ENCODE measurements at regions not wholly inside any gene's neighbourhood (a gene's known extent, or its start where the extent isn't known, plus 50 kb on each side); places are given as distances from the start of the nearest gene placed in this dataset.

DNA sequence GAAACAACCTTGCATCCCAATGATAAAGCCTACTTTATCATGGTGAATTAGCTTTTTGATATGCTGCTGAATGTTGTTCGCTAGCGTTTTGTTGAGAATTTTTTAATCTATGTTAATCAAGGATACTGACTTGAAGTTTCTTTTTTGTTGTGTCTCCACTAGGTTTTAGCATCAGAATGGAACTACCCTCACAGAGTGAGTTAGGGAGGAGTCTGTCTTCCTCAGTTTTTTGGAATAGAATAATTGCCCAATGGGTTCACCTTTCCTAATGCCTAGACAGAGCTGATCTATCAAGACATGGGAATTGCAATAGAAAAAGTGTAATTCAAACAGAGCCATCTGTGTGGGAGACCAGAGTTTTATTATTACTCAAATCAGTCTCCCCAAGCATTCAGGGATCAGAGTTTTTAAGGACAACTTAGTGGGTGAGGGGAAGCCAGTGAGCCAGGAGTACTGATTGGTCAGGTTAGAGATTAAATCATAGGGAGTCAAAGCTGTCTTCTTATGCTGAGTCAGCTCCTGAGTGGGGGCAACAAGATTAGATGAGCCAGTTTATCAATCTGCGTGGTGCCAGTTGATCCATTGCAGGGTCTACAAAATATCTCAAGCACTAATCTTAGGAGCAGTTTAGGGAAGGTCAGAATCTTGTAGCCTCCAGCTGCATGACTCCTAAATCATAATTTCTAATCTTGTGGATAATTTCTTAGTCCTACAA lies 237.4 kb upstream of the PPP2R3A start (continued):
- TF ChIP-seq SNIP1 (IDR thresholded peaks at IDR 0.05; ENCODE audit: low read depth) (no peak), SRSF1 (IDR thresholded peaks at IDR 0.05; ENCODE audit: low read depth, low read length) (no peak), CBX8 (IDR thresholded peaks at IDR 0.05; ENCODE audit: borderline replicate concordance, extremely low read depth, low read depth, low read length, poor library complexity, severe bottlenecking) (no peak), KLF1 (tag; IDR thresholded peaks at IDR 0.05) (no peak)

DNA sequence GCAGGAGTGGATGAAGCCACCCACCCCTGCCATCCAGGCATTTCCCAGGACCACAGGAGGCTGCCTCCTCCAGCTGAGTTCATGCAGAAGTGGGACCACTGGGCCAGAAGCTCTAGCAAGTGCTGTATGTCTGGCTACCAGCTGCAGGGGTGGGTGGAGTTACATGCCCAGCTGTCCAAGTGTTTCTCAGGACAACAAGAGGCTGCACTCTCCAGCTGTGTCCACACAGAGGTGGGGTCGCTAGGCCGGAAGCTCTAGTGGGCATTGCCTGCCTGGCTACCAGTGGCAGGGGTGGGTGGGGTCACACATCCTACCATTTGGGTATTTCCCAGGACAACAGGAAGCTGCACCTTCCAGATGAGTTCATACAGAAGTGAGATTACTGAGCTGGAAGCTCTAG lies 234.0 kb upstream of the PPP2R3A start:
- H3K27me3 ChIP-seq (ENCODE audit: control insufficient read depth in 2 of 2, insufficient read depth in 2 of 2, low read length in 2 of 2) = no peaks in the 10 kb centered on the region
- H3K79me2 ChIP-seq (ENCODE audit: control insufficient read depth, insufficient read depth, low read length) = no peaks in the 10 kb centered on the region
- no peaks in the 10 kb centered on the region for H3K36me3 ChIP-seq (ENCODE audit: control insufficient read depth, insufficient read depth, low read length)
- no peak overlapping the region for H3K4me2 ChIP-seq (ENCODE audit: insufficient read depth, low read length)
- H3K4me1 ChIP-seq (replicated peaks in 1 of 2; ENCODE audit: control insufficient read depth in 2 of 2, insufficient read depth in 2 of 2, low read length in 2 of 2) = no peaks in the 10 kb centered on the region
- ATAC-seq (no peak), DNase-seq (ENCODE audit: extremely low read depth in 1 of 4, low spot score in 3 of 4) (no peak), FAIRE-seq (no peak)
- H3K27ac ChIP-seq (ENCODE audit: extremely low read depth, low read depth, low read length) = no peak overlapping the region
- H3K9ac ChIP-seq (ENCODE audit: insufficient read depth in 1 of 2, low read depth in 2 of 2, low read length in 2 of 2) = no peak overlapping the region
- in situ Hi-C loops (cut with MboI) (no loop called here), intact Hi-C loops (cut with micrococcal nuclease) (no loop called here)
- CTCF ChIA-PET (ENCODE audit: low intra/inter-chr PET ratio) = no interaction called here
- 6% methylated on average over 2 of the region's 2 CpGs for WGBS (ENCODE audit: insufficient coverage, low coverage, missing lambda C conversion rate)
- H3K9me1 ChIP-seq (ENCODE audit: control insufficient read depth, insufficient read depth, low read length) = no peaks in the 10 kb centered on the region
- POLR2A ChIA-PET = no interaction called here
- no TSS peak for BruUV-seq (replicated peaks)
- no peaks in the 10 kb centered on the region; the same call in 1 of the 2 replicates for H3K9me3 ChIP-seq (replicated peaks; ENCODE audit: control insufficient read depth, insufficient read depth, low read depth, low read length)
- no peak overlapping the region for H2AFZ ChIP-seq (ENCODE audit: low read depth, low read length)
- no peak overlapping the region for H3K4me3 ChIP-seq
- no peaks in the 10 kb centered on the region for H4K20me1 ChIP-seq (replicated peaks; ENCODE audit: control insufficient read depth, insufficient read depth, low read length)
- no peak for TF ChIP-seq ERF (CRISPR knock-in tag; IDR thresholded peaks at IDR 0.05)
- TF ChIP-seq, protein P1, sequence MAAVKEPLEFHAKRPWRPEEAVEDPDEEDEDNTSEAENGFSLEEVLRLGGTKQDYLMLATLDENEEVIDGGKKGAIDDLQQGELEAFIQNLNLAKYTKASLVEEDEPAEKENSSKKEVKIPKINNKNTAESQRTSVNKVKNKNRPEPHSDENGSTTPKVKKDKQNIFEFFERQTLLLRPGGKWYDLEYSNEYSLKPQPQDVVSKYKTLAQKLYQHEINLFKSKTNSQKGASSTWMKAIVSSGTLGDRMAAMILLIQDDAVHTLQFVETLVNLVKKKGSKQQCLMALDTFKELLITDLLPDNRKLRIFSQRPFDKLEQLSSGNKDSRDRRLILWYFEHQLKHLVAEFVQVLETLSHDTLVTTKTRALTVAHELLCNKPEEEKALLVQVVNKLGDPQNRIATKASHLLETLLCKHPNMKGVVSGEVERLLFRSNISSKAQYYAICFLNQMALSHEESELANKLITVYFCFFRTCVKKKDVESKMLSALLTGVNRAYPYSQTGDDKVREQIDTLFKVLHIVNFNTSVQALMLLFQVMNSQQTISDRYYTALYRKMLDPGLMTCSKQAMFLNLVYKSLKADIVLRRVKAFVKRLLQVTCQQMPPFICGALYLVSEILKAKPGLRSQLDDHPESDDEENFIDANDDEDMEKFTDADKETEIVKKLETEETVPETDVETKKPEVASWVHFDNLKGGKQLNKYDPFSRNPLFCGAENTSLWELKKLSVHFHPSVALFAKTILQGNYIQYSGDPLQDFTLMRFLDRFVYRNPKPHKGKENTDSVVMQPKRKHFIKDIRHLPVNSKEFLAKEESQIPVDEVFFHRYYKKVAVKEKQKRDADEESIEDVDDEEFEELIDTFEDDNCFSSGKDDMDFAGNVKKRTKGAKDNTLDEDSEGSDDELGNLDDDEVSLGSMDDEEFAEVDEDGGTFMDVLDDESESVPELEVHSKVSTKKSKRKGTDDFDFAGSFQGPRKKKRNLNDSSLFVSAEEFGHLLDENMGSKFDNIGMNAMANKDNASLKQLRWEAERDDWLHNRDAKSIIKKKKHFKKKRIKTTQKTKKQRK (IDR thresholded peaks at IDR 0.05; ENCODE audit: borderline replicate concordance, low read depth, low read length) = no peak
- TF ChIP-seq SNRNP70 (optimal IDR thresholded peaks at IDR 0.05; ENCODE audit: low read depth, low read length) = no peak
- no peak for TF ChIP-seq E2F3 (CRISPR knock-in tag; IDR thresholded peaks at IDR 0.05)
- TF ChIP-seq GTF2F1 (IDR thresholded peaks at IDR 0.05; ENCODE audit: low read depth, low read length) = no peak
- no peak for TF ChIP-seq E2F4 (CRISPR knock-in tag; IDR thresholded peaks at IDR 0.05; ENCODE audit: low read depth)
- TF ChIP-seq TSC22D4 (tag; IDR thresholded peaks at IDR 0.05) = no peak
- no peak for TF ChIP-seq IRF2 (CRISPR knock-in tag; IDR thresholded peaks at IDR 0.05)
- no peak for TF ChIP-seq PYGO2 (tag; IDR thresholded peaks at IDR 0.05)
- no peak for TF ChIP-seq SIX5 (IDR thresholded peaks at IDR 0.05; ENCODE audit: borderline replicate concordance in 1 of 2, insufficient read depth in 1 of 2, low read depth in 1 of 2, low read length in 2 of 2)
- TF ChIP-seq ARID2 (IDR thresholded peaks at IDR 0.05) = no peak

Data from K562 (cell line).